HG02885 (cell line): ENCODE measurements at regions not wholly inside any gene's neighbourhood (a gene's known extent, or its start where the extent isn't known, plus 50 kb on each side); places are given as distances from the start of the nearest gene placed in this dataset.
"Not testable (repeated sequence)": the region's sequence is repeated elsewhere in the genome, so short reads cannot be mapped to it uniquely, and the experiment has no call there.

Source experiments
- ATAC-seq: cut with Tn5 transposase; IDR thresholded peaks from one replicate; pipeline ENCODE4 v1.9.1; 2021; ENCODE audit warnings: mild to moderate bottlenecking; ENCODE audit not compliant: unreplicated experiment, poor library complexity

DNA sequence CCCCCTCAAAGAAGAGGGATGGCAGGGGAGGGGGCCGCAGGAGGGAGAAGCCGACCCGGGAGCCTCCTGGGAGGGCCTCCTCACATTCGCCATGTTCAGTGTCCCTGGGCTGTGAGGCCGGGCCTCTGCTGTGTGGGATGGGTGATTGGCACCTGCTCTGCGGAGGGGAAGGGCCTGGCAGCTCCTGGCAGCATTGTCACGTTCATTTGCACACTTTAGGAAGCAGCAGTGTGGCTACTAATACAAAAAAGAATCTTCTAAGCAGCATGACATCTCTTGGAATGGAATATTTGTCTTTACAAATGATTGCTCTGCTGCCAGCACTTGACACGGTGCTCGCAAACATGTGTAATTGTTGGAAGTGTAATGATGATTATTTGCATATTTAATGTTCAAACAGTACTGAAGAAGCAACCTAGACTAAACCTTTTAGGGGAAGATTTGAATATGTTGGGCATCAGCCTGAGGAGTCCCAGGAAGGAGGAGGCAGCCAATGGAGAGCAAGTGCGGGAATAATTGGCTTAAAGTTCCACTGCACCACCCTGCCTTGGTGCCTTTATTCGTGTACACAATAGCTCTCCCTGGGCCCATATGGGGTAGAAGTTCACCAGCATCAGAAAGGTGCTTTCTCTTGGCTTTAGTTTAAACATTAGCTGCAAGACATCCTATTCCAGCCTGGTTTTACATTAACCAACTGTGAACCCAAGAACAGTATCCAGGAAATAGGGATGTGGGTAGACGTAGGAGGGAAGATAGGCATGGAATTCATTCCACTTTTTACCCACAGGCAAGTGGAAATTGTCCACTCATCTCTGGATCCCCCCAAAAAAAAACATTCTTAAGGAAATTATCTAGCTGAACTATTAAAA lies 404.9 kb downstream of the TMEM182 start:
- no peak for ATAC-seq

GRCh38 chr2:103167599-103167998 lies 405.8 kb downstream of the TMEM182 start:
- ATAC-seq: no peak

DNA sequence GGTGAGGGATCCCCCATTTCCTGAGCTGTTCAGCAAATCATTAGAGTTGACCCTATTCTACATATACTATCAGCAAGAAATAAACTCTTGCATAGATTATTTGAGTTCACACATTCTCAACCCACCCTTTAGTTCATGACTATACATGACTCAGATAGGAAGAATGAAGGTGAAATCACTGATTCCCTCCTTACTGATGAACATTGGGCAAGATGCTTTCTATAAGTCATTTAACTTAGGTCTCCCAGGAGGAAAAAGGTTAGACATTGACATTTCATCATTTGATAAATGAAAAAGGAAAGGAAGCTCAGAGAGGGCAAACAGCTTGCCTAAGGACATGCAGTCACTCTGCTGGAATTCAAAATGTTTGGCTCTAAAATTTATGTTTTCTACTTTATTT lies 408.0 kb downstream of the TMEM182 start:
- ATAC-seq: no peak

DNA sequence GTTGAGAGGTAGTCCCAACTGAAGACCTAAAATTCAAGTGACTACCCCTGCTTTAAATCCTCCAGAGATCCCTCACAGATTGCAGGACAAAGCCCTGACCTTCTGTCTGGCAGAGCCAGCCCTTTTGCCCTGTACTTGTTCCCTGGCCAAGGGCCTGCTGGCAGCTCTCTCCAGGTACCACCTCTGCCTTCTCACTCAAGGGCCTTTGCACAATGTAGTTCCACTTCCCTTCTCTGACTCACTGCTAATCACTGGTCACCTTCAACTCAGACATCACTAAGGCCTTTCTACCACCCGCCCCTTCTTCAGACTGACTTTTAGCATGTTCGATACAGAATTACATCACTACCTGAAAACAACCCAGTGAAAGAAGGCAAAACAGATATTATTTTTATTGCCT lies 411.0 kb downstream of the TMEM182 start:
- no peak for ATAC-seq

DNA sequence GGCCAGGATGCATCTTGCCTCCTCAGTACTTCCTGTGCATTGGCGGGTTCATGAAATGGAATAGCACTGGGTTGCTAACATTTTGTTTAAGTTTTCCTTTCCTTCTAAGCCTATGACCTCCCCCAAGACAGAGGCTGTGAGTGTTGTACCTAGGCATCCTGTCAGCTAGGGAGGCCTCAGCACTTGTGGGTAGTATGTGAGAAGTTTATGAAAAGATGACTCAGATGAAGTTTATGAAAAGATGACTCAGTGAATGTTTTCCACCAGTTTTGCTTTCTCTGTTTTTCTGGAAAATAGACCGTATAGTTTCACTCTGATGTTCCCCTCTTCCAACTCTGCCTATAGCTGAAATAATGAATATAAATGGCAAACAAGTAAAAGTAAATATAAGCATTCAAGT lies 412.9 kb downstream of the TMEM182 start:
- ATAC-seq: no peak

DNA sequence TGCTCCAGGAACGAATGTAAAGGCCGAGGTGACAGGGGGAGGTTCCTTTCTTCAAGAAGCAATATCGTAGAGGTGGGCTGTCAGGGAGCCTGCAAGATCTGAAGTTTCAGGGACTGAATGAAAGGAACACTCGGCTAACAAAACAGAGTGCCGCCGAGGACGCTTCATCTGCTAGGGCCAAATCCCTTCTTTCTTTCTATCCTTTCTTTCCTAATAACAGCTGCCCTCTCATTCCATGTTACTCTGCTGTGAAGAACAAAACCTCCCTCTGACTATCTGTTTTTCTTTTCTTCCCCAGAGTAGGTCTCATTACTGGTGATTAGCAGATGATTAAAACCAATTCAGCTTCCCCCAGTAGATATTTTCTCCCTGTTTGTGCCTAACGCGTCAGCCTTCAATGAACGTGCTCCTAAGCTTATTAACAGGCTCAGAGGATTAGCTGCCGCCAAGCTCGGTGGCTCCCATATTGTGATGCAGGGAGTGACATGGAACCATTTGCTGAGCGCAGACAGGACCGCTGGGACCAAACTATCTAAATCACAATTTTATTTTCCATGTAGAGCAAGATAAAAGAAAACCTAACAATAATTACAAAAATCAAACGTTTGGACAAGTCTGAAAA lies 414.6 kb downstream of the TMEM182 start:
- ATAC-seq: no peak

DNA sequence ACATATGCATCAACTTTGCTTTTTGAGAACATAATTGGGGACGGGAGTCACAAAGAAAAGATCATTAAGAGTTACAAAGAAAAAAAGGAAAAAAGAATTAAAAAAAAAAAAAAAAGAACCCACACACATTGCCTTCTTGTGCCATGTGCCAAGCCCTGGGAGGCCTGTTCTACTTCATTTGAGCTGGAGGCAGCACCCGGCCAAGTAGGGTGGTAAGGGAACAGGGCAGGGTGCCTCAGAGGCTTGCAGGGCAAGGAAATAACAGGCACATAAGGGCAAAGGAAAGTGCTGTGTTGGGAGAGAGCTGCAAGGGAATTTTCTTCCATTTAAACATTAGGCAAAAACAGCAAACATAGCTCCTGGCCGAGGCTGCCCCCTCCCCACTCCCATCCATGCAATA lies 418.0 kb downstream of the TMEM182 start:
- no peak for ATAC-seq

GRCh38 chr2:103183061-103183460 lies 421.2 kb downstream of the TMEM182 start:
- no peak for ATAC-seq

- no peak for ATAC-seq
Measured at GRCh38 chr2:103196802-103197201, 435.0 kb downstream of the TMEM182 start.

GRCh38 chr2:103200774-103201173 lies 438.9 kb downstream of the TMEM182 start:
- not testable (repeated sequence) for ATAC-seq

DNA sequence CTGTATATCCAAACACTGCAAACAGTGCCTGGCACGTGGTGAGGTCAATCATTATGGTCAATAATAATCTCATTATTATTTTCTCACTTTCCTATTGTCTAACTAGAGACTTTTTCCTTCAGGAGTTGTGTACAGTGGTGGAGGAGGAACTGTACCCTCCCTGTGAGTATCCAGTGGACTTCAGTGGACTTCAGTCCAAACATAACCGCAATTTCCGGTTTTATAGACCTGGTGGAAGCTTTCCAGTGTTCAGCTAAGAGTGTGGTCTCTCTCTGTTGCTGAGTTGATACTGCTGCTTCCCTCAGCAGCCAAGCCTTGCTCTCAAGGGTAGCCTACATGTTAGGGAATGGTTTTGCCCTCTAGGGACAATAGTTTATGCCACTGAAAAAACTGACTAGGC lies 447.1 kb downstream of the TMEM182 start:
- no peak for ATAC-seq

- no peak for ATAC-seq
Measured at GRCh38 chr2:103213028-103213542, 451.3 kb downstream of the TMEM182 start.

DNA sequence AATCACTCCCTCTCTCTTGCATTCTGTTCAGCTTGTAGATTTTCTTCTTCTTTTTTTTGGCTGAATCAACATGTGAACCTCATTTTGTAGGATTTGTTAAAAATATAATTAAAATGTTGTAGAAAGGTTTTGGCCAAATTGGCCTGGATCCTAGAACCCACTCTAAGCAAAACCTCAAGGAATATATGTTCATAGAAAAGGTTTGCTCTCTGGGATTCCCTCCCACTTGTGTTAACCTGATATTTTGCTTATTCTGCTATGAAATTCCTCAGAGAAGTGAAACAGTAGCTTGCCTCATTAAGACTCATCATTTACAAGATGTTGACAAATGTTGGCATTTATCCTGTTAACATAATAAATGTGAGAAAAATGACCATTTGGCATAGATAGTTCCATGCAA lies 456.7 kb downstream of the TMEM182 start:
- ATAC-seq: no peak

GRCh38 chr2:103219398-103219797 lies 457.6 kb downstream of the TMEM182 start:
- ATAC-seq: no peak

DNA sequence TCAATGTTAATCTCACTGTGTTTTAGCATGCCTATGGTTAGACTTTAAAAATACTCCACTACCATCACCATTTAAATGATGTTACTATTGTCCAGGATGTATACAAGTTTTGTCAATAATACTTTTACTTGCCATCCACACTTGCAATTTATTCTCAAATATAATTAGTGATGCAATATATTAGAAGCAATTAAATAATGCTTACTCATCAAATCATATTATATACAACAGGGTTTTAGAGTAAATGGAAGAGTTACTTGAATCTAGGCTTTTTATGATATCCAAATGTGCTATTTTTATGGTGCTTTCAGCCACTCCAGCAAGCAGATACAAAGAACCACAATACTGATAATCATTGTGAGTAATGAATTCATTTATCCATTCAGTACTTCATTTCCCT lies 461.1 kb downstream of the TMEM182 start:
- no peak for ATAC-seq

GRCh38 chr2:103230796-103231195 lies 469.0 kb downstream of the TMEM182 start:
- ATAC-seq: no peak

GRCh38 chr2:103232865-103233264 lies 471.0 kb downstream of the TMEM182 start:
- ATAC-seq: no peak

GRCh38 chr2:103233691-103234090 lies 471.9 kb downstream of the TMEM182 start:
- no peak for ATAC-seq

DNA sequence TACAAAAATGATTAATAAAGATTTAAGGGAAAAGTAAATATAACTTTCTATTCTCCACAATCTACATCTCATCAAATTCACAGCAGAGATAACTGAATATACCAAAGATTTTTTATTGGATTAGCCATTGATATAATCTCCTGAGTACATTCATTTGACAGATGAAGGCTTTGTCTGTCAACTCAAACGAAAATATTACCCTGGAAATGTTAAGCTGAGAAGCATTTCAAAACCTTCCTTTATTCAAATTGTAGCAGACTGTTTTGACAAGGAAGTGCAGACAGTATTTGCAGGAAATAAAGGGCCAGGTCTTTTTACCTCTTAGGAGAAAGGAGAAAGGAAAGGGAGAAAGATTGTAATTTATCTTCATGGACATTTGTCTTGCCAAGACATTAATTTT lies 473.5 kb downstream of the TMEM182 start:
- no peak for ATAC-seq

GRCh38 chr2:103249462-103249861 lies 487.6 kb downstream of the TMEM182 start:
- no peak for ATAC-seq

DNA sequence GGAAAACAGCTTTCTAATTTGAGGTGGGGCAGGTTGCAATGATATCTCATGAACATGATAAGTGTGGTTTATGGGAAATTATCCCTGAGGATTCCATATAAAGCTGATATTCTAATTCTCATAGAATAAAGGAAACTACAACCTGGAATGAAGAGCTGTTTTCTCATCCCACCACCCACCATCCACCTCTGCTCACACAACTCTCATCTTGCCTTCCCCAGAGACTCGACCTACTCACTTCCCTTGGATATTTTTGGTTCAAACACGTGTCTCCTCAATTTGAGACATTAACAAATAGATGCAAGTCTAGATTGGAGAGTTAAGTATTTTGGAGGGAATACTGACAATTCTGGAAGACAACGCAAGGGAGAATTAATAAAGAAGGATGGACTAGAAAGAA lies 490.9 kb downstream of the TMEM182 start:
- ATAC-seq: no peak

- no peak for ATAC-seq
Measured at GRCh38 chr2:103254611-103255010, 492.8 kb downstream of the TMEM182 start.
